ENCODE measurements at regions not wholly inside any gene's neighbourhood (a gene's known extent, or its start where the extent isn't known, plus 50 kb on each side); places are given as distances from the start of the nearest gene placed in this dataset.

DNA sequence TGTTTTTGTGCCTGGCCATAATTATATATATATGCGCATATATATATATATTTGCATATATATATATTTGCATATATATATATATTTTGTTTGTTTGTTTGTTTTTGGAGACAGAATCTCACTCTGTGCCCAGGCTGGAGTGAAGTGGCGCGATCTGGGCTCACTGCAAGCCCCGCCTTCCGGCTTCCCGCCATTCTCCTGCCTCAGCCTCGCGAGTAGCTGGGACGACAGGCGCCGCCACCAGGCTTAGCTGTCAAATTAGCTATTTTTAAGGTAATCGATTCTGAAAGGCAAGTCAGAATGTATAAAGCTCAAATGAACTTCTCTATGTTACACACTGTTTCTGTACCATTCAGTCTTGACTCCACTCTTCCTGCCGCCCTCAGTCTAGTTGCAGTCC lies 273.3 kb downstream of the TRIML1 start:
- no peak for TF ChIP-seq POLR2A (IDR thresholded peaks at IDR 0.05)
- no peak for TF ChIP-seq EP300 (IDR thresholded peaks at IDR 0.05)
- TF ChIP-seq, protein P1, sequence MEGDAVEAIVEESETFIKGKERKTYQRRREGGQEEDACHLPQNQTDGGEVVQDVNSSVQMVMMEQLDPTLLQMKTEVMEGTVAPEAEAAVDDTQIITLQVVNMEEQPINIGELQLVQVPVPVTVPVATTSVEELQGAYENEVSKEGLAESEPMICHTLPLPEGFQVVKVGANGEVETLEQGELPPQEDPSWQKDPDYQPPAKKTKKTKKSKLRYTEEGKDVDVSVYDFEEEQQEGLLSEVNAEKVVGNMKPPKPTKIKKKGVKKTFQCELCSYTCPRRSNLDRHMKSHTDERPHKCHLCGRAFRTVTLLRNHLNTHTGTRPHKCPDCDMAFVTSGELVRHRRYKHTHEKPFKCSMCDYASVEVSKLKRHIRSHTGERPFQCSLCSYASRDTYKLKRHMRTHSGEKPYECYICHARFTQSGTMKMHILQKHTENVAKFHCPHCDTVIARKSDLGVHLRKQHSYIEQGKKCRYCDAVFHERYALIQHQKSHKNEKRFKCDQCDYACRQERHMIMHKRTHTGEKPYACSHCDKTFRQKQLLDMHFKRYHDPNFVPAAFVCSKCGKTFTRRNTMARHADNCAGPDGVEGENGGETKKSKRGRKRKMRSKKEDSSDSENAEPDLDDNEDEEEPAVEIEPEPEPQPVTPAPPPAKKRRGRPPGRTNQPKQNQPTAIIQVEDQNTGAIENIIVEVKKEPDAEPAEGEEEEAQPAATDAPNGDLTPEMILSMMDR (IDR thresholded peaks at IDR 0.05): no peak
- WGBS, 2 donors: 93% methylated on average over 13 of the region's 13 CpGs
- Histone ChIP-seq H3K4me1 (no peaks in the 10 kb centered on the region), H3K27me3 (no peaks in the 10 kb centered on the region), H3K27ac (no peak overlapping the region), H3K4me3 (no peak overlapping the region), H3K9me3 (peaks cover 0 to 11% (median 0%) of the 10 kb centered on the region in 4 donors), H3K36me3 (no peaks in the 10 kb centered on the region)
- no peak for DNase-seq (ENCODE audit: low spot score in 2 of 2)

DNA sequence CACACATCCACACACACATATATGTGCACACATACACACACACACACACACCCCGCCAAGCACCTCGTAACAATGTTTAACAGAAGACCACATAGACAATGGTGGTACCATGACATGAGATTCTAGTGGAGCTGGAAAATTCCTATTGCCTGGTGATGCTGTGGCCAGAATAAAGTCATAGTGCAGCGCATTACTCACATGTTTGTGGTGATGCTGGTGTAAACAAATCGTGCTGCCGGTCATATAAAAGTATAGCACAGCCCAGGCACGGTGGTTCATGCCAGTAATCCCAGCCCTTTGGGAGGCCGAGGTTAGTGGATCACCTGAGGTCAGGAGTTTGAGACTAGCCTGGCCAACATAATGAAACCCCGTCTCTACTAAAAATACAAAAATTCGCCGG lies 275.2 kb downstream of the TRIML1 start:
- DNase-seq (ENCODE audit: low spot score in 2 of 2): no peak
- Histone ChIP-seq H3K9me3 (peaks cover 0 to 11% (median 0%) of the 10 kb centered on the region in 4 donors), H3K36me3 (no peaks in the 10 kb centered on the region), H3K27me3 (no peaks in the 10 kb centered on the region), H3K27ac (no peak overlapping the region), H3K4me1 (no peaks in the 10 kb centered on the region), H3K4me3 (no peak overlapping the region)
- WGBS, 2 donors: 94 to 95% methylated on average over 10 of the region's 10 CpGs
- TF ChIP-seq, protein P1 (IDR thresholded peaks at IDR 0.05): no peak
- TF ChIP-seq POLR2A (IDR thresholded peaks at IDR 0.05): no peak
- TF ChIP-seq EP300 (IDR thresholded peaks at IDR 0.05): no peak

- 51 to 61% methylated on average over 3 of the region's 3 CpGs for WGBS, 2 donors
- no peak overlapping the region for H3K4me3 ChIP-seq
- no peaks in the 10 kb centered on the region for H3K36me3 ChIP-seq
- no peak for DNase-seq (ENCODE audit: low spot score in 2 of 2)
- peaks cover 0 to 5% (median 0%) of the 10 kb centered on the region in 4 donors for H3K9me3 ChIP-seq
- TF ChIP-seq POLR2A (IDR thresholded peaks at IDR 0.05) (no peak), EP300 (IDR thresholded peaks at IDR 0.05) (no peak)
- TF ChIP-seq, protein P1 (IDR thresholded peaks at IDR 0.05): no peak
- H3K4me1 ChIP-seq: no peaks in the 10 kb centered on the region
- no peak overlapping the region for H3K27ac ChIP-seq
- no peaks in the 10 kb centered on the region for H3K27me3 ChIP-seq
Observed at GRCh38 chr4:188417181-188417580, 277.9 kb downstream of the TRIML1 start.

- no peaks in the 10 kb centered on the region for H3K4me1 ChIP-seq
- H3K9me3 ChIP-seq: no peaks in the 10 kb centered on the region
- no peak overlapping the region for H3K27ac ChIP-seq
- TF ChIP-seq POLR2A (IDR thresholded peaks at IDR 0.05) (no peak), EP300 (IDR thresholded peaks at IDR 0.05) (no peak)
- TF ChIP-seq, protein P1 (IDR thresholded peaks at IDR 0.05): no peak
- no peaks in the 10 kb centered on the region for H3K36me3 ChIP-seq
- no peak overlapping the region for H3K4me3 ChIP-seq
- no peaks in the 10 kb centered on the region for H3K27me3 ChIP-seq
- no peak for DNase-seq (ENCODE audit: low spot score in 2 of 2)
- 84 to 91% methylated on average over 4 of the region's 4 CpGs for WGBS, 2 donors
Observed at GRCh38 chr4:188423039-188423438, 283.8 kb downstream of the TRIML1 start.

DNA sequence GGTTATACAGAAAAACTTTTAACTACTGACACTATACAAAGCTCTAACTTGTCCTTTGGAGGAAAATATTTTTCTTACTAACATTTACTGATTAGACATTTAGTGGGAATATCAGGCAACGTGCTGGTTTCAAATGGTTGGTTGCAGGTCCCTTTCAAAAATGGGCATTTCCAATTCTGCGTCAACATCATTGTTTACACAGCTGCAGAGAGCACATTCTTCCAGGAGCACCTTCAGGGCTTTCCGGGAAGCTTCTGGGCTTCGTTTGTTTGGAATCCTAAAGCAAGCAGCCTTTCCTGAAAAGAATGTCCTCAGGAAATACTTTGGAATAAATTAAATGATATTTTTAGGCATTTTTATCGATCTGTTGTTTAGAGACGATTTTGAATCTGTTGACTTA lies 289.7 kb downstream of the TRIML1 start:
- H3K36me3 ChIP-seq: no peaks in the 10 kb centered on the region
- no peaks in the 10 kb centered on the region for H3K27me3 ChIP-seq
- no peak for DNase-seq (ENCODE audit: low spot score in 2 of 2)
- no peak overlapping the region for H3K27ac ChIP-seq
- H3K4me1 ChIP-seq: peaks cover 0 to 7% (median 0%) of the 10 kb centered on the region in 4 donors
- no peak for TF ChIP-seq POLR2A (IDR thresholded peaks at IDR 0.05)
- TF ChIP-seq, protein P1 (IDR thresholded peaks at IDR 0.05): no peak
- peak in 1 of 2 donors; percentile 36 for TF ChIP-seq EP300 (IDR thresholded peaks at IDR 0.05)
- no peaks in the 10 kb centered on the region for H3K9me3 ChIP-seq
- WGBS, 2 donors: 9% methylated on average over 6 of the region's 6 CpGs
- no peak overlapping the region for H3K4me3 ChIP-seq
